H9 (cell line): ENCODE measurements at regions not wholly inside any gene's neighbourhood (a gene's known extent, or its start where the extent isn't known, plus 50 kb on each side); places are given as distances from the start of the nearest gene placed in this dataset.

Source experiments
- DNase-seq: peaks from one replicate; pipeline ENCODE4 v3.0.0-alpha.2; 2017
- H2AFZ ChIP-seq: one replicate; pipeline ENCODE4 v1.6.1; 2013; ENCODE audit warnings: mild to moderate bottlenecking, low read length, control low read depth, moderate library complexity
- H2AK5ac ChIP-seq: 2 replicates; pipeline ENCODE4 v1.6.1; 2013; ENCODE audit warnings: low read length, control low read depth, mixed read lengths; ENCODE audit not compliant: insufficient read length
- H2BK120ac ChIP-seq: one replicate; pipeline ENCODE4 v1.6.1; 2013; ENCODE audit warnings: low read depth, mild to moderate bottlenecking, low read length, control low read depth, inconsistent platforms; ENCODE audit not compliant: poor library complexity, severe bottlenecking
- H2BK12ac ChIP-seq: 2 replicates; pipeline ENCODE4 v1.6.1; 2013; ENCODE audit warnings: low read length, control low read depth, mixed read lengths, low read depth; ENCODE audit not compliant: insufficient read length
- H2BK15ac ChIP-seq: 2 replicates; pipeline ENCODE4 v1.6.1; 2013; ENCODE audit warnings: low read depth, low read length, control low read depth
- H2BK20ac ChIP-seq: one replicate; pipeline ENCODE4 v1.6.1; 2013; ENCODE audit warnings: low read depth, mild to moderate bottlenecking, low read length, control low read depth, inconsistent platforms; ENCODE audit not compliant: poor library complexity, severe bottlenecking
- H2BK5ac ChIP-seq: 2 replicates; pipeline ENCODE4 v1.6.1; 2013; ENCODE audit warnings: low read length, control low read depth, mixed read lengths; ENCODE audit not compliant: insufficient read length
- H3K14ac ChIP-seq: 2 replicates; pipeline ENCODE4 v1.6.1; 2013; ENCODE audit warnings: low read length, control low read depth; ENCODE audit not compliant: insufficient read depth
- H3K18ac ChIP-seq: 2 replicates; pipeline ENCODE4 v1.6.1; 2013; ENCODE audit warnings: low read depth, mild to moderate bottlenecking, mixed read lengths, low read length, control low read depth; ENCODE audit not compliant: insufficient read length
- H3K23ac ChIP-seq: 2 replicates; pipeline ENCODE4 v1.6.1; 2013; ENCODE audit warnings: low read length, control low read depth, mixed read lengths, low read depth; ENCODE audit not compliant: insufficient read length
- H3K23me2 ChIP-seq: 2 replicates; pipeline ENCODE4 v1.6.1; 2013; ENCODE audit warnings: low read depth, mild to moderate bottlenecking, mixed read lengths, low read length, control low read depth; ENCODE audit not compliant: insufficient read length, poor library complexity, severe bottlenecking
- H3K27ac ChIP-seq: 2 replicates; pipeline ENCODE4 v1.5.1; 2013; ENCODE audit warnings: low read length, control low read depth, mixed read lengths, low read depth; ENCODE audit not compliant: insufficient read length
- H3K27me3 ChIP-seq: 2 replicates; pipeline ENCODE4 v1.6.1; 2013; ENCODE audit warnings: low read length, control low read depth, inconsistent platforms; ENCODE audit not compliant: insufficient read depth
- H3K4ac ChIP-seq: 2 replicates; pipeline ENCODE4 v1.6.1; 2013; ENCODE audit warnings: low read depth, mild to moderate bottlenecking, control low read depth, inconsistent platforms, low read length, moderate library complexity
- H3K4me1 ChIP-seq: 2 replicates; pipeline ENCODE4 v1.6.1; 2013; ENCODE audit warnings: low read length, control low read depth, inconsistent platforms; ENCODE audit not compliant: insufficient read depth
- H3K4me2 ChIP-seq: 2 replicates; pipeline ENCODE4 v1.6.1; 2013; ENCODE audit warnings: low read length, control low read depth, mixed read lengths; ENCODE audit not compliant: insufficient read length, insufficient read depth
- H3K56ac ChIP-seq: 2 replicates; pipeline ENCODE4 v1.6.1; 2013; ENCODE audit warnings: low read depth, mild to moderate bottlenecking, mixed read lengths, low read length, control low read depth; ENCODE audit not compliant: insufficient read length
- H3K79me1 ChIP-seq: 2 replicates; pipeline ENCODE4 v1.6.1; 2013; ENCODE audit warnings: low read depth, mild to moderate bottlenecking, moderate library complexity, low read length, control low read depth, inconsistent platforms; ENCODE audit not compliant: insufficient read depth, poor library complexity, severe bottlenecking
- H3K79me2 ChIP-seq: 2 replicates; pipeline ENCODE4 v1.6.1; 2013; ENCODE audit warnings: low read length, control low read depth, inconsistent platforms; ENCODE audit not compliant: insufficient read depth
- H3K9ac ChIP-seq: 2 replicates; pipeline ENCODE4 v1.6.1; 2013; ENCODE audit warnings: low read length, control low read depth, mixed read lengths; ENCODE audit not compliant: insufficient read length; ENCODE audit errors: extremely low read depth
- H3K9me3 ChIP-seq: one replicate; pipeline ENCODE4 v1.6.1; 2013; ENCODE audit warnings: low read depth, low read length, inconsistent platforms; ENCODE audit not compliant: control insufficient read depth
- H3T11ph ChIP-seq: one replicate; pipeline ENCODE4 v1.6.1; 2013; ENCODE audit warnings: mild to moderate bottlenecking, low read length, control low read depth, inconsistent platforms
- H4K20me1 ChIP-seq: one replicate; pipeline ENCODE4 v1.6.1; 2013; ENCODE audit not compliant: control insufficient read depth, insufficient read length, insufficient read depth
- H4K5ac ChIP-seq: 2 replicates; pipeline ENCODE4 v1.6.1; 2013; ENCODE audit warnings: low read depth, mild to moderate bottlenecking, mixed read lengths, low read length, control low read depth; ENCODE audit not compliant: insufficient read length
- H4K8ac ChIP-seq: replicated peaks from 2 replicates; pipeline ENCODE4 v1.6.1; 2013; ENCODE audit warnings: low read length, control low read depth, mixed read lengths, low read depth; ENCODE audit not compliant: insufficient read length
- H4K91ac ChIP-seq: 2 replicates; pipeline ENCODE4 v1.6.1; 2013; ENCODE audit warnings: low read depth, mild to moderate bottlenecking, moderate library complexity, mixed read lengths, low read length, control low read depth; ENCODE audit not compliant: insufficient read length
- H3K27ac Mint-ChIP-seq, 3 experiments: 2 replicates in 2 of 3; 3 replicates in 1 of 3; pipeline ENCODE4 v1.8.0; 2020 to 2021; ENCODE audit warnings: mixed read lengths in 3 of 3, mild to moderate bottlenecking in 1 of 3, moderate library complexity in 1 of 3
- H3K27me3 Mint-ChIP-seq: 2 replicates; pipeline ENCODE4 v1.8.0; 2021; ENCODE audit warnings: low read depth, mild to moderate bottlenecking, moderate library complexity, mixed read lengths
- H3K36me3 Mint-ChIP-seq, 3 experiments: 2 replicates in 2 of 3; 3 replicates in 1 of 3; pipeline ENCODE4 v1.8.0; 2020 to 2021; ENCODE audit warnings: low read depth in 3 of 3, mixed read lengths in 3 of 3; ENCODE audit not compliant: insufficient read depth in 1 of 3
- H3K4me1 Mint-ChIP-seq, 2 experiments: 2 replicates each; pipeline ENCODE4 v1.8.0; 2020; ENCODE audit warnings: mixed read lengths in 2 of 2
- H3K4me3 Mint-ChIP-seq, 2 experiments: 2 replicates in 1 of 2; 3 replicates in 1 of 2; pipeline ENCODE4 v1.8.0; 2020 to 2021; ENCODE audit warnings: mild to moderate bottlenecking in 2 of 2, mixed read lengths in 2 of 2, moderate library complexity in 1 of 2
- H3K9me3 Mint-ChIP-seq, 2 experiments: 2 replicates in 1 of 2; 3 replicates in 1 of 2; pipeline ENCODE4 v1.8.0; 2020; ENCODE audit warnings: mild to moderate bottlenecking in 2 of 2, mixed read lengths in 2 of 2, moderate library complexity in 1 of 2
- WGBS: extraction: QIAGEN DNeasy Blood & Tissue Kit; methylation state at CpG from one replicate; pipeline ENCODE4 v1.1.7; 2013; ENCODE audit warnings: missing lambda C conversion rate, low lambda C conversion rate, mixed read lengths; ENCODE audit not compliant: insufficient read length; ENCODE audit errors: extremely low coverage; 5-methylcytosine and 5-hydroxymethylcytosine counted together
- TF ChIP-seq, protein P1 (sequence below): fragments of 200-600 bp; sonication (generic); conservative IDR thresholded peaks from 3 replicates; pipeline ENCODE4 v1.8.0; 2021; ENCODE audit warnings: antibody characterized with exemption, mild to moderate bottlenecking

- Histone ChIP-seq H3K4me1 (no peaks in the 10 kb centered on the region; the same call in 1 of the 2 replicates), H4K20me1 (no peaks in the 10 kb centered on the region), H4K5ac (no peak overlapping the region), H3K23ac (no peak overlapping the region), H3K79me1 (no peaks in the 10 kb centered on the region), H3K79me2 (no peaks in the 10 kb centered on the region), H2BK20ac (no peak overlapping the region), H2BK12ac (no peak overlapping the region), H3K23me2 (no peaks in the 10 kb centered on the region), H2AK5ac (no peak overlapping the region), H3K56ac (no peak overlapping the region), H2BK15ac (no peak overlapping the region), H2AFZ (no peak overlapping the region), H4K91ac (no peak overlapping the region), H2BK120ac (no peak overlapping the region), H3K27ac (no peak overlapping the region), H3K27me3 (no peaks in the 10 kb centered on the region), H4K8ac (no peak overlapping the region), H3K9ac (no peak overlapping the region), H3K9me3 (no peaks in the 10 kb centered on the region), H3K4ac (no peak overlapping the region), H3K14ac (no peak overlapping the region), H3T11ph (no peak overlapping the region), H3K4me2 (no peak overlapping the region), H3K18ac (no peak overlapping the region), H2BK5ac (no peak overlapping the region)
- DNase-seq, result no peak
- Mint-ChIP-seq H3K4me3 (no peak overlapping the region), H3K4me1 (no peaks in the 10 kb centered on the region), H3K36me3 (no peaks in the 10 kb centered on the region), H3K27me3 (peaks cover 2% of the 10 kb centered on the region; the same call in 1 of the 2 replicates), H3K9me3 (no peaks in the 10 kb centered on the region), H3K27ac (no peak overlapping the region)
- TF ChIP-seq, protein P1, sequence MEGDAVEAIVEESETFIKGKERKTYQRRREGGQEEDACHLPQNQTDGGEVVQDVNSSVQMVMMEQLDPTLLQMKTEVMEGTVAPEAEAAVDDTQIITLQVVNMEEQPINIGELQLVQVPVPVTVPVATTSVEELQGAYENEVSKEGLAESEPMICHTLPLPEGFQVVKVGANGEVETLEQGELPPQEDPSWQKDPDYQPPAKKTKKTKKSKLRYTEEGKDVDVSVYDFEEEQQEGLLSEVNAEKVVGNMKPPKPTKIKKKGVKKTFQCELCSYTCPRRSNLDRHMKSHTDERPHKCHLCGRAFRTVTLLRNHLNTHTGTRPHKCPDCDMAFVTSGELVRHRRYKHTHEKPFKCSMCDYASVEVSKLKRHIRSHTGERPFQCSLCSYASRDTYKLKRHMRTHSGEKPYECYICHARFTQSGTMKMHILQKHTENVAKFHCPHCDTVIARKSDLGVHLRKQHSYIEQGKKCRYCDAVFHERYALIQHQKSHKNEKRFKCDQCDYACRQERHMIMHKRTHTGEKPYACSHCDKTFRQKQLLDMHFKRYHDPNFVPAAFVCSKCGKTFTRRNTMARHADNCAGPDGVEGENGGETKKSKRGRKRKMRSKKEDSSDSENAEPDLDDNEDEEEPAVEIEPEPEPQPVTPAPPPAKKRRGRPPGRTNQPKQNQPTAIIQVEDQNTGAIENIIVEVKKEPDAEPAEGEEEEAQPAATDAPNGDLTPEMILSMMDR, result no peak
- no CpG with 5 or more reads among the region's 1 CpG for WGBS
Measured at GRCh38 chr10:9260690-9261089, 1206.2 kb downstream of the GATA3 start.
